NCI-H82 treated with DMSO at 0.1 percent for 48 hours (cell line): ENCODE measurements at regions not wholly inside any gene's neighbourhood (a gene's known extent, or its start where the extent isn't known, plus 50 kb on each side); places are given as distances from the start of the nearest gene placed in this dataset.
"Not testable (repeated sequence)": the region's sequence is repeated elsewhere in the genome, so short reads cannot be mapped to it uniquely, and the experiment has no call there.

ENCODE experiments used
- DNase-seq: peaks from one replicate; lab custom pipeline; 2025; ENCODE audit not compliant: unreplicated experiment; lab: John Stamatoyannopoulos, UW

GRCh38 chr4:11813951-11814446, 385.3 kb upstream of the HS3ST1 start:
- no peak for DNase-seq

GRCh38 chr4:11811521-11811920, 382.8 kb upstream of the HS3ST1 start:
- DNase-seq: not testable (repeated sequence)

- DNase-seq: no peak
Measured at GRCh38 chr4:11805842-11806241, 377.1 kb upstream of the HS3ST1 start.

GRCh38 chr4:11801466-11802446, 373.1 kb upstream of the HS3ST1 start:
- DNase-seq: no peak

GRCh38 chr4:11799196-11799595, 370.5 kb upstream of the HS3ST1 start:
- no peak for DNase-seq

- DNase-seq: no peak
Measured at GRCh38 chr4:11791797-11792196, 363.1 kb upstream of the HS3ST1 start.

- DNase-seq: no peak
Measured at GRCh38 chr4:11790230-11790629, 361.5 kb upstream of the HS3ST1 start.

- no peak for DNase-seq
Measured at GRCh38 chr4:11783588-11783987, 354.9 kb upstream of the HS3ST1 start.

GRCh38 chr4:11782859-11783258, 354.2 kb upstream of the HS3ST1 start:
- no peak for DNase-seq

- DNase-seq: no peak
Measured at GRCh38 chr4:11777447-11777846, 348.8 kb upstream of the HS3ST1 start.

- no peak for DNase-seq
Measured at GRCh38 chr4:11774346-11774745, 345.7 kb upstream of the HS3ST1 start.

GRCh38 chr4:11773798-11774197, 345.1 kb upstream of the HS3ST1 start:
- no peak for DNase-seq

GRCh38 chr4:11769434-11769833, 340.7 kb upstream of the HS3ST1 start:
- no peak for DNase-seq

- no peak for DNase-seq
Measured at GRCh38 chr4:11768251-11768972, 339.7 kb upstream of the HS3ST1 start.

- no peak for DNase-seq
Measured at GRCh38 chr4:11765849-11766453, 337.3 kb upstream of the HS3ST1 start.

- no peak for DNase-seq
Measured at GRCh38 chr4:11748164-11748872, 319.6 kb upstream of the HS3ST1 start.

- no peak for DNase-seq
Measured at GRCh38 chr4:11746734-11747133, 318.0 kb upstream of the HS3ST1 start.

- DNase-seq: no peak
Measured at GRCh38 chr4:11743976-11744375, 315.3 kb upstream of the HS3ST1 start.

GRCh38 chr4:11743236-11743635, 314.5 kb upstream of the HS3ST1 start:
- no peak for DNase-seq

GRCh38 chr4:11741190-11741652, 312.5 kb upstream of the HS3ST1 start:
- no peak for DNase-seq

- no peak for DNase-seq
Measured at GRCh38 chr4:11739992-11740391, 311.3 kb upstream of the HS3ST1 start.
